Mesendoderm (in vitro differentiated cells): ENCODE measurements at regions not wholly inside any gene's neighbourhood (a gene's known extent, or its start where the extent isn't known, plus 50 kb on each side); places are given as distances from the start of the nearest gene placed in this dataset.

Experiments
- DNase-seq: peaks from one replicate; pipeline ENCODE4 v3.0.0; 2013
- H2AK5ac ChIP-seq: 2 replicates; pipeline ENCODE4 v1.6.1; 2013; ENCODE audit warnings: low read length, inconsistent platforms
- H2BK120ac ChIP-seq: 2 replicates; pipeline ENCODE4 v1.6.1; 2013; ENCODE audit warnings: low read depth, mild to moderate bottlenecking, low read length, moderate library complexity, mixed read lengths
- H2BK15ac ChIP-seq: replicated peaks from 2 replicates; pipeline ENCODE4 v1.6.1; 2013; ENCODE audit warnings: low read depth, mild to moderate bottlenecking, moderate library complexity
- H2BK5ac ChIP-seq: 2 replicates; pipeline ENCODE4 v1.6.1; 2013; ENCODE audit warnings: low read length, inconsistent platforms
- H3K18ac ChIP-seq: 2 replicates; pipeline ENCODE4 v1.6.1; 2013; ENCODE audit warnings: mild to moderate bottlenecking, low read length, mixed read lengths
- H3K23ac ChIP-seq: one replicate; pipeline ENCODE4 v1.6.1; 2013; ENCODE audit warnings: low read length
- H3K27ac ChIP-seq: 2 replicates; pipeline ENCODE4 v1.5.1; 2013; ENCODE audit warnings: low read depth, mild to moderate bottlenecking, inconsistent platforms, low read length, moderate library complexity
- H3K27me3 ChIP-seq: 2 replicates; pipeline ENCODE4 v1.6.1; 2013; ENCODE audit warnings: low read length, control low read depth, mild to moderate bottlenecking, inconsistent platforms; ENCODE audit not compliant: insufficient read depth, poor library complexity
- H3K36me3 ChIP-seq: 2 replicates; pipeline ENCODE4 v1.6.1; 2013; ENCODE audit warnings: low read length, inconsistent platforms; ENCODE audit not compliant: control insufficient read depth, insufficient read depth
- H3K4ac ChIP-seq: one replicate; pipeline ENCODE4 v1.6.1; 2013; ENCODE audit warnings: low read depth, mild to moderate bottlenecking, low read length, moderate library complexity
- H3K4me1 ChIP-seq: 2 replicates; pipeline ENCODE4 v1.6.1; 2013; ENCODE audit warnings: low read depth, low read length, inconsistent platforms; ENCODE audit not compliant: control insufficient read depth
- H3K4me2 ChIP-seq: 2 replicates; pipeline ENCODE4 v1.6.1; 2013; ENCODE audit warnings: low read length
- H3K4me3 ChIP-seq: 2 replicates; pipeline ENCODE4 v1.5.1; 2013; ENCODE audit warnings: mild to moderate bottlenecking, low read length
- H3K56ac ChIP-seq: one replicate; pipeline ENCODE4 v1.6.1; 2013; ENCODE audit warnings: low read length
- H3K79me1 ChIP-seq: 2 replicates; pipeline ENCODE4 v1.6.1; 2013; ENCODE audit warnings: low read length, inconsistent platforms
- H3K79me2 ChIP-seq: 2 replicates; pipeline ENCODE4 v1.6.1; 2013; ENCODE audit warnings: mild to moderate bottlenecking, low read length; ENCODE audit not compliant: control insufficient read depth, insufficient read depth
- H3K9ac ChIP-seq: 2 replicates; pipeline ENCODE4 v1.6.1; 2013; ENCODE audit warnings: low read length, inconsistent platforms
- H4K5ac ChIP-seq: one replicate; pipeline ENCODE4 v1.6.1; 2013; ENCODE audit warnings: low read length
- H4K8ac ChIP-seq: one replicate; pipeline ENCODE4 v1.6.1; 2013; ENCODE audit warnings: low read depth, mild to moderate bottlenecking, control low read depth, low read length, moderate library complexity
- whole genome bisulfite sequencing: extraction: QIAGEN DNeasy Blood & Tissue Kit; methylation state at CpG from one replicate; pipeline ENCODE4 v1.1.7; 2013; ENCODE audit warnings: low lambda C conversion rate, missing lambda C conversion rate; ENCODE audit not compliant: insufficient coverage; ENCODE audit errors: extremely low coverage; 5-methylcytosine and 5-hydroxymethylcytosine counted together

GRCh38 chr11:110795112-110795624 lies 82.9 kb upstream of the ARHGAP20 start:
- Histone ChIP-seq H3K18ac (no peak overlapping the region), H3K4me3 (no peak overlapping the region), H2BK15ac (no peak overlapping the region), H3K56ac (no peak overlapping the region), H3K79me1 (no peaks in the 10 kb centered on the region), H3K4me1 (no peaks in the 10 kb centered on the region), H3K79me2 (no peaks in the 10 kb centered on the region), H3K9ac (no peak overlapping the region), H3K23ac (no peak overlapping the region), H3K27ac (no peak overlapping the region), H4K8ac (no peak overlapping the region), H2AK5ac (no peak overlapping the region), H3K27me3 (no peaks in the 10 kb centered on the region), H3K4ac (no peak overlapping the region), H3K36me3 (no peaks in the 10 kb centered on the region), H4K5ac (no peak overlapping the region), H2BK120ac (no peak overlapping the region), H2BK5ac (no peak overlapping the region), H3K4me2 (no peak overlapping the region)
- no peak for DNase-seq
- no CpG with 5 or more reads among the region's 1 CpG for WGBS

- Histone ChIP-seq H3K18ac (no peak overlapping the region), H3K27ac (no peak overlapping the region), H2BK15ac (no peak overlapping the region), H3K36me3 (no peaks in the 10 kb centered on the region), H3K56ac (no peak overlapping the region), H3K4me3 (no peak overlapping the region), H4K8ac (no peak overlapping the region), H3K4me1 (no peaks in the 10 kb centered on the region), H3K9ac (no peak overlapping the region), H4K5ac (no peak overlapping the region), H3K4ac (no peak overlapping the region), H2BK120ac (no peak overlapping the region), H3K79me1 (no peaks in the 10 kb centered on the region), H3K4me2 (no peak overlapping the region), H3K79me2 (no peaks in the 10 kb centered on the region), H3K23ac (no peak overlapping the region), H3K27me3 (no peaks in the 10 kb centered on the region), H2BK5ac (no peak overlapping the region), H2AK5ac (no peak overlapping the region)
- DNase-seq = peak; percentile 25
- WGBS = no CpG with 5 or more reads among the region's 4 CpGs
Measured at GRCh38 chr11:110793556-110793955, 81.3 kb upstream of the ARHGAP20 start.

- no CpG with 5 or more reads among the region's 1 CpG for WGBS
- H3K27ac ChIP-seq = no peak overlapping the region
- no peak overlapping the region for H2BK120ac ChIP-seq
- no peak overlapping the region for H4K5ac ChIP-seq
- H3K27me3 ChIP-seq = no peaks in the 10 kb centered on the region
- no peak overlapping the region for H2BK15ac ChIP-seq
- H3K4me2 ChIP-seq = no peak overlapping the region
- H3K18ac ChIP-seq = no peak overlapping the region
- H3K36me3 ChIP-seq = no peaks in the 10 kb centered on the region
- no peak overlapping the region for H3K9ac ChIP-seq
- no peak overlapping the region for H3K4me3 ChIP-seq
- no peaks in the 10 kb centered on the region for H3K79me1 ChIP-seq
- no peaks in the 10 kb centered on the region for H3K79me2 ChIP-seq
- H4K8ac ChIP-seq = no peak overlapping the region
- H3K23ac ChIP-seq = no peak overlapping the region
- no peak overlapping the region for H2AK5ac ChIP-seq
- H3K4ac ChIP-seq = no peak overlapping the region
- DNase-seq = no peak
- H2BK5ac ChIP-seq = no peak overlapping the region
- H3K56ac ChIP-seq = no peak overlapping the region
- no peaks in the 10 kb centered on the region for H3K4me1 ChIP-seq
Measured at GRCh38 chr11:110791621-110792020, 79.4 kb upstream of the ARHGAP20 start.

DNA sequence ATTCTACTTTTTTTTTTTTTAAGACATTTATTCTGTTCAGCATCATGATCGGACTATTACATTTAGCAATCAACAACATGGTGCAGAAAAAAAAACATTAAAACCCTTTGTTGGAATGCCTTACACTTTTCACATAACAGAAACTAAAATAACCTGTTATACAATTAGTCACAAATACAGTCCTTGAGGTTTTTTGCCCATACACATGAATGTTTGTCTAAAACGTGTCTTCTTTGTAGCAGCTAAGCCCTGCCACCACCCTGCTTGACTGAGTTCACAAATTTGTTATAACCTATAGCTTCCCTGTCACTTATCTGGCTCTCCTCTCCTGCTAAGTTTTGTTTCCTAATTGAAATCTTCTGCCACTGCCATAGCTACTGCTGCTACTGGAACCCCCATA lies 75.4 kb upstream of the ARHGAP20 start:
- H3K27ac ChIP-seq = no peak overlapping the region
- no peak overlapping the region for H3K4me2 ChIP-seq
- no peaks in the 10 kb centered on the region for H3K79me1 ChIP-seq
- H2BK5ac ChIP-seq = no peak overlapping the region
- H3K4me3 ChIP-seq = no peak overlapping the region
- H3K79me2 ChIP-seq = no peaks in the 10 kb centered on the region
- H3K23ac ChIP-seq = no peak overlapping the region
- no peaks in the 10 kb centered on the region for H3K36me3 ChIP-seq
- no peak overlapping the region for H3K4ac ChIP-seq
- H3K27me3 ChIP-seq = no peaks in the 10 kb centered on the region
- no peak overlapping the region for H4K8ac ChIP-seq
- no peak overlapping the region for H3K18ac ChIP-seq
- no CpG with 5 or more reads among the region's 2 CpGs for WGBS
- no peak overlapping the region for H3K9ac ChIP-seq
- H2BK120ac ChIP-seq = no peak overlapping the region
- no peak for DNase-seq
- H2BK15ac ChIP-seq = no peak overlapping the region
- no peak overlapping the region for H3K56ac ChIP-seq
- no peak overlapping the region for H2AK5ac ChIP-seq
- no peak overlapping the region for H4K5ac ChIP-seq
- no peaks in the 10 kb centered on the region for H3K4me1 ChIP-seq

DNA sequence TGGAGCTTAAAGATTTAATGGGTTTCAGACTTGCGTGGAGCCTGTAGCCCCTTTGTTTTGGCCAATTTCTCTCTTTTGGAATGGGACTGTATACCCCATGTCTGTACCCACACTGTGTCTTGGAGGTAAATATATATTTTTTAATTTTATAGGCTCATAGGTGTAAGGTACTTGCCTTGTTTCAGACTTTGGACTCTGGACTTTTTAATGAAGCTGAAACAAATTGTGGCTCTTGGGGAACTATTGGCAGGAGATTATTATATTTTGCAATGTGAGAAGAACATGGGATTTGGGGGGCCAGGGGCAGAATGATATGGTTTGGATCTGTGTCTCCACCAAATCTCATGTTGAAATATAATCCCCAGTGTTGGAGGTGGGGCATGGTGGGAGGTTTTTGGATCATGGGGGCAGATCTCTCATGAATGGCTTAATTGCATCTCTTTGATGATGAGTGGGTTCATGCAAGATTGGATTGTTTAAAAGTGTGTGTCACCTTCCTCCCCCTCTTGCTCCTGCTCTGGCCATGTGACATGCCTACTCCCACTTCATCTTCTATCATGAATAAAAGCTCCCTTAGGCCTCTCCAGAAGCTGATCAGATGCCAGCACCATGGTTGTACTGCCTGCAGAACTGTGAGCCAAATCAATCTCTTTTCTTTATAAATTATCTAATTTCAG lies 74.1 kb upstream of the ARHGAP20 start:
- no peak overlapping the region for H3K9ac ChIP-seq
- no peak overlapping the region for H2AK5ac ChIP-seq
- no peak overlapping the region for H4K5ac ChIP-seq
- no peaks in the 10 kb centered on the region for H3K36me3 ChIP-seq
- no peak overlapping the region for H3K18ac ChIP-seq
- H3K4me3 ChIP-seq = no peak overlapping the region
- H3K4me2 ChIP-seq = no peak overlapping the region
- H2BK15ac ChIP-seq = no peak overlapping the region
- no peaks in the 10 kb centered on the region for H3K4me1 ChIP-seq
- no peak overlapping the region for H3K23ac ChIP-seq
- no peak overlapping the region for H4K8ac ChIP-seq
- WGBS = no CpG with 5 or more reads among the region's 1 CpG
- no peak overlapping the region for H3K27ac ChIP-seq
- H3K79me2 ChIP-seq = no peaks in the 10 kb centered on the region
- no peaks in the 10 kb centered on the region for H3K27me3 ChIP-seq
- H3K56ac ChIP-seq = no peak overlapping the region
- H2BK120ac ChIP-seq = no peak overlapping the region
- DNase-seq = no peak
- H2BK5ac ChIP-seq = no peak overlapping the region
- H3K4ac ChIP-seq = no peak overlapping the region
- H3K79me1 ChIP-seq = no peaks in the 10 kb centered on the region

DNA sequence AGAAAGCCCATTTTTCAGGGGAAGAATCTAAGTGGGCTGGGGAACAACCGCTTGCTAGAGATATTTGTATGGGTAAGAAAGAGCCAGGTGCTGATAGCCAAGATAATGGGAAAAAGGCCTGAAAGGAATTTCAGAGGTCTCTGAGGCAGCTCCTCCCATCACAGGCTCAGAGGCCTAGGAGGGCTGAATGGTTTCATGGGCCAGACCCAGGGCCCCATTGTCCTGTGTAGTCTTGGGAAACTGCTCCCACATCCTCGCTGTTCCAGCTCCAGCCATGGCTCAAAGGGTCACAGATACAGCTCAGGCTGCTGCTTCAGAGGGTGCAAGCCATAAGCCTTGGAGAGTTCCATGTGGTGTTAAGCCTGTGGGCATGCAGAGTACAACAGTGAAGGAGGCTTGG lies 73.2 kb upstream of the ARHGAP20 start:
- Histone ChIP-seq H3K56ac (no peak overlapping the region), H3K4me2 (no peak overlapping the region), H2BK5ac (no peak overlapping the region), H3K27me3 (no peaks in the 10 kb centered on the region), H4K5ac (no peak overlapping the region), H2BK15ac (no peak overlapping the region), H3K36me3 (no peaks in the 10 kb centered on the region), H3K9ac (no peak overlapping the region), H3K27ac (no peak overlapping the region), H3K4me3 (no peak overlapping the region), H2BK120ac (no peak overlapping the region), H3K23ac (no peak overlapping the region), H3K79me2 (no peaks in the 10 kb centered on the region), H4K8ac (no peak overlapping the region), H3K79me1 (no peaks in the 10 kb centered on the region), H3K4ac (no peak overlapping the region), H2AK5ac (no peak overlapping the region), H3K4me1 (no peaks in the 10 kb centered on the region), H3K18ac (no peak overlapping the region)
- DNase-seq = no peak
- WGBS = no CpG with 5 or more reads among the region's 2 CpGs
